ENCODE measurements at regions not wholly inside any gene's neighbourhood (a gene's known extent, or its start where the extent isn't known, plus 50 kb on each side); places are given as distances from the start of the nearest gene placed in this dataset.

GRCh38 chr13:103531278-103531677, 465.1 kb upstream of the SLC10A2 start:
- H3K9me3 ChIP-seq (ENCODE audit: control insufficient read depth, insufficient read depth, low read length) = peaks cover 4% of the 10 kb centered on the region
- no TSS peak for BruUV-seq (replicated peaks)
- H3K27ac ChIP-seq (ENCODE audit: insufficient read depth, low read length) = no peak overlapping the region
- intact Hi-C loops (cut with micrococcal nuclease) (no loop called here), in situ Hi-C loops (cut with MboI; ENCODE audit: low sequenced_read_pairs) (no loop called here), dilution Hi-C loops (cut with HindIII; ENCODE audit: low sequenced_read_pairs, unreplicated experiment) (no loop called here)
- no peaks in the 10 kb centered on the region for H4K20me1 ChIP-seq (ENCODE audit: insufficient read depth, low read length)
- no peak overlapping the region for H3K18ac ChIP-seq (ENCODE audit: low read depth, low read length)
- no peak overlapping the region for H2AK5ac ChIP-seq (ENCODE audit: low read depth, low read length)
- no peak overlapping the region for H2BK120ac ChIP-seq (ENCODE audit: low read depth, low read length)
- ChIA-PET CTCF (no interaction called here), POLR2A (ENCODE audit: unreplicated experiment) (no interaction called here)
- H2AFZ ChIP-seq (replicated peaks; ENCODE audit: low read length, poor library complexity) = no peak overlapping the region
- no peaks in the 10 kb centered on the region for H3K27me3 ChIP-seq (ENCODE audit: control insufficient read depth, insufficient read depth, low read length)
- DNase-seq (no peak), ATAC-seq (ENCODE audit: low read depth) (no peak)
- no peak overlapping the region for H4K91ac ChIP-seq (ENCODE audit: insufficient read depth, low read depth, low read length)
- no peak overlapping the region for H3K4me2 ChIP-seq (ENCODE audit: low read depth, low read length)
- no peak for TF ChIP-seq FOS (IDR thresholded peaks at IDR 0.05; ENCODE audit: low read depth, low read length)
- TF ChIP-seq NFE2L2 (IDR thresholded peaks at IDR 0.05; ENCODE audit: low read depth, low read length) = no peak
- TF ChIP-seq ELK1 (IDR thresholded peaks at IDR 0.05; ENCODE audit: borderline replicate concordance, low read depth, low read length) = no peak
- no peak for TF ChIP-seq CTCF (conservative IDR thresholded peaks at IDR 0.05; ENCODE audit: low read depth, low read length)
- TF ChIP-seq MAZ (IDR thresholded peaks at IDR 0.05; ENCODE audit: borderline replicate concordance, low read depth, low read length) = no peak
- TF ChIP-seq, protein P1, sequence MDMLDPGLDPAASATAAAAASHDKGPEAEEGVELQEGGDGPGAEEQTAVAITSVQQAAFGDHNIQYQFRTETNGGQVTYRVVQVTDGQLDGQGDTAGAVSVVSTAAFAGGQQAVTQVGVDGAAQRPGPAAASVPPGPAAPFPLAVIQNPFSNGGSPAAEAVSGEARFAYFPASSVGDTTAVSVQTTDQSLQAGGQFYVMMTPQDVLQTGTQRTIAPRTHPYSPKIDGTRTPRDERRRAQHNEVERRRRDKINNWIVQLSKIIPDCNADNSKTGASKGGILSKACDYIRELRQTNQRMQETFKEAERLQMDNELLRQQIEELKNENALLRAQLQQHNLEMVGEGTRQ (IDR thresholded peaks at IDR 0.05; ENCODE audit: low read depth, low read length) = no peak
- TF ChIP-seq RAD21 (IDR thresholded peaks at IDR 0.05; ENCODE audit: low read length) = no peak
- TF ChIP-seq BHLHE40 (IDR thresholded peaks at IDR 0.05; ENCODE audit: low read depth, low read length) = no peak
- no peak for TF ChIP-seq MXI1 (IDR thresholded peaks at IDR 0.05; ENCODE audit: borderline replicate concordance, low read depth, low read length)
- no peak for TF ChIP-seq CEBPB (IDR thresholded peaks at IDR 0.05; ENCODE audit: low read depth, low read length)
- TF ChIP-seq POLR2A (IDR thresholded peaks at IDR 0.05; ENCODE audit: low read depth, low read length) = no peak
- no peak overlapping the region for H3K4ac ChIP-seq (ENCODE audit: low read depth, low read length)
- H2BK15ac ChIP-seq (ENCODE audit: low read depth, low read length) = no peak overlapping the region
- H2BK5ac ChIP-seq (ENCODE audit: low read depth, low read length, poor library complexity, severe bottlenecking) = no peak overlapping the region
- H2BK20ac ChIP-seq (ENCODE audit: low read depth, low read length) = no peak overlapping the region
- no peak overlapping the region for H2AK9ac ChIP-seq (replicated peaks; ENCODE audit: low read depth, low read length, poor library complexity)
- H3K9ac ChIP-seq (ENCODE audit: low read depth, low read length) = no peak overlapping the region
- WGBS, 2 experiments (ENCODE audit: extremely low coverage in 2 of 2, insufficient read length in 1 of 2) = no CpG with 5 or more reads among the region's 1 CpG
- no peak overlapping the region for H3K4me3 ChIP-seq (ENCODE audit: insufficient read depth, low read depth, low read length)
- H4K8ac ChIP-seq (ENCODE audit: low read depth in 2 of 2, low read length in 2 of 2) = no peak overlapping the region
- H3K4me1 ChIP-seq (ENCODE audit: control insufficient read depth, insufficient read depth, low read length) = no peaks in the 10 kb centered on the region
- no peak overlapping the region for H3K14ac ChIP-seq (replicated peaks; ENCODE audit: low read depth, low read length)
- no peaks in the 10 kb centered on the region for H3K36me3 ChIP-seq (ENCODE audit: control insufficient read depth, insufficient read depth, low read length)
- no peak overlapping the region for H3K23ac ChIP-seq (ENCODE audit: low read depth, low read length)
- no peaks in the 10 kb centered on the region for H3K79me1 ChIP-seq (ENCODE audit: low read depth in 1 of 2, low read length in 2 of 2)
- H4K5ac ChIP-seq (ENCODE audit: low read depth, low read length) = no peak overlapping the region
- no peaks in the 10 kb centered on the region for H3K9me1 ChIP-seq (ENCODE audit: insufficient read depth, low read length)
- no peak overlapping the region for H3K56ac ChIP-seq (ENCODE audit: extremely low read depth, insufficient read depth, low read length)

All from IMR-90 (cell line).